ENCODE measurements at regions not wholly inside any gene's neighbourhood (a gene's known extent, or its start where the extent isn't known, plus 50 kb on each side); places are given as distances from the start of the nearest gene placed in this dataset.

DNA sequence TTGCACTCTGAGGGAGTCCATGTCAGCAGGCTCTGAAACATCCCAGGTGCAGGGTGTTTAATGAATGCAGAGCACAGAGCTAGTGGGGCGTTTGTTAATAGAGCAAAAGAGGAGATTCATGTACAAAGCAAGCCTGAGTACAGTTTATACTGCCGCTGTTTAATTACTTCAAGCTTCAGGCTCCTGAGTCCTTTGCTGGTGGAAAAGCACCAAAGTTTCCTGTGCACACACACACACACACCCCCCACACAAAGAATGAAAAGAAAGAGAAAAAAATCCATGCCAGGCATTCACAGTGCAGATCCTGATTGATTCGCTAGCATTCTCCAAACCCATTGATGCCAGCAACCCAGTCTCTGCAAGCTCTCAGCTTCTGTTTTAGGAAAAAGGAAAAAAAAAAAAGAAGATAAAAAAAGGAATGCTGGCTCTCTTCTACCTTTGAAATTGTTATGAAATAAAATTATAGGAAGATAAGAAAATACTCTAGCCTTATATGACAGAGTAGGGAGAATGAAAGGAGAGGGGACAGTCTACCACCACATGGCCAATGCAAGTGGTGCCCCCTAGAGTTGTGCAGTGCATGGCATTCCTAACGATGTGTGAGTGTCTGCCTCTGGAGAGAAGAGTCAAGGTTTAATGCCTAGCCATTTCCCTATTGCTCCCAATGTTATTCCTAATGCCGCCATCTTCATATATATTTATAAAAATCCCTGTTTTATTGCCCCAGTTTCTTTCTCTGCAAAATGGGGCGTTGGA, 216.5 kb downstream of the TMEM114 start:
- BruUV-seq (replicated peaks) = no TSS peak
- Mint-ChIP-seq H3K4me1 (ENCODE audit: low read depth, unreplicated experiment) (no peaks in the 10 kb centered on the region), H3K9me3 (ENCODE audit: unreplicated experiment) (peaks cover 8% of the 10 kb centered on the region), H3K36me3 (ENCODE audit: insufficient read depth, unreplicated experiment) (no peaks in the 10 kb centered on the region), H3K27me3 (ENCODE audit: insufficient read depth, unreplicated experiment) (no peaks in the 10 kb centered on the region), H3K27ac (ENCODE audit: unreplicated experiment) (no peak overlapping the region), H3K4me3 (ENCODE audit: unreplicated experiment) (no peak overlapping the region)
- TF ChIP-seq, protein P1, sequence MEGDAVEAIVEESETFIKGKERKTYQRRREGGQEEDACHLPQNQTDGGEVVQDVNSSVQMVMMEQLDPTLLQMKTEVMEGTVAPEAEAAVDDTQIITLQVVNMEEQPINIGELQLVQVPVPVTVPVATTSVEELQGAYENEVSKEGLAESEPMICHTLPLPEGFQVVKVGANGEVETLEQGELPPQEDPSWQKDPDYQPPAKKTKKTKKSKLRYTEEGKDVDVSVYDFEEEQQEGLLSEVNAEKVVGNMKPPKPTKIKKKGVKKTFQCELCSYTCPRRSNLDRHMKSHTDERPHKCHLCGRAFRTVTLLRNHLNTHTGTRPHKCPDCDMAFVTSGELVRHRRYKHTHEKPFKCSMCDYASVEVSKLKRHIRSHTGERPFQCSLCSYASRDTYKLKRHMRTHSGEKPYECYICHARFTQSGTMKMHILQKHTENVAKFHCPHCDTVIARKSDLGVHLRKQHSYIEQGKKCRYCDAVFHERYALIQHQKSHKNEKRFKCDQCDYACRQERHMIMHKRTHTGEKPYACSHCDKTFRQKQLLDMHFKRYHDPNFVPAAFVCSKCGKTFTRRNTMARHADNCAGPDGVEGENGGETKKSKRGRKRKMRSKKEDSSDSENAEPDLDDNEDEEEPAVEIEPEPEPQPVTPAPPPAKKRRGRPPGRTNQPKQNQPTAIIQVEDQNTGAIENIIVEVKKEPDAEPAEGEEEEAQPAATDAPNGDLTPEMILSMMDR (IDR thresholded peaks at IDR 0.05; ENCODE audit: insufficient read depth in 1 of 2, low read depth in 1 of 2, low read length in 1 of 2, severe bottlenecking in 1 of 2, unreplicated experiment in 1 of 2) = no peak
- ChIA-PET POLR2A (no interaction called here), CTCF (interaction anchor here (0.6 kb wide), 1 partner anchor 91 kb away, joined by 3 read pairs; no protein-coding TSS in a partner anchor)
- intact Hi-C loops (cut with micrococcal nuclease; ENCODE audit: unreplicated experiment) = no loop called here
- H3K4me1 ChIP-seq = no peaks in the 10 kb centered on the region
- no peaks in the 10 kb centered on the region for H3K9me3 ChIP-seq
- DNase-seq = no peak
- no peak overlapping the region for H3K4me3 ChIP-seq (ENCODE audit: low read depth, low read length)
- H3K27me3 ChIP-seq (replicated peaks; ENCODE audit: control insufficient read depth, insufficient read depth, low read length) = no peaks in the 10 kb centered on the region
- H3K36me3 ChIP-seq (ENCODE audit: control insufficient read depth, insufficient read depth, low read length) = no peaks in the 10 kb centered on the region

DNA sequence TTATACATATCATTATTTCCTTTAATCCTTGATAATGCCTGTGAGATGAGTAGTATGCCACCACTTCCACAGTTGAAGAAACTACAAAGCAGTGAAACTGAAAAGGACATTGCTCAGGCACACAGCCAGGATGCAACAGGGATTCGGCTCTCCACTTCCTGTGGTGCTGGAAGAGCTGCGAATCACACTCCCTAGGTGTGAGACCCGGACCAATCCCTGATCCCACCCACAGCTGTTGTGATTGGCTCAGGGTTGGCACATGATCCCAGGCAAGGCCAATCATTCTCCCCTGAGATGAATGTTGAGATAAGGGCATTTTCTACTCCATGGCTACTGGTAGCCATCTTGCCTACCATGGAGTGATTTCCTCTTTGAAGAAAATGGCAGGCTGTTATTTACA, 218.2 kb downstream of the TMEM114 start:
- Mint-ChIP-seq H3K27me3 (ENCODE audit: insufficient read depth, unreplicated experiment) (no peaks in the 10 kb centered on the region), H3K36me3 (ENCODE audit: insufficient read depth, unreplicated experiment) (no peaks in the 10 kb centered on the region), H3K4me1 (ENCODE audit: low read depth, unreplicated experiment) (no peaks in the 10 kb centered on the region), H3K4me3 (ENCODE audit: unreplicated experiment) (no peak overlapping the region), H3K9me3 (ENCODE audit: unreplicated experiment) (peaks cover 8% of the 10 kb centered on the region), H3K27ac (ENCODE audit: unreplicated experiment) (no peak overlapping the region)
- Histone ChIP-seq H3K36me3 (ENCODE audit: control insufficient read depth, insufficient read depth, low read length) (no peaks in the 10 kb centered on the region), H3K27me3 (replicated peaks; ENCODE audit: control insufficient read depth, insufficient read depth, low read length) (no peaks in the 10 kb centered on the region), H3K9me3 (no peaks in the 10 kb centered on the region), H3K4me1 (no peaks in the 10 kb centered on the region), H3K4me3 (ENCODE audit: low read depth, low read length) (no peak overlapping the region)
- BruUV-seq (replicated peaks) = no TSS peak
- CTCF ChIA-PET = no interaction called here
- DNase-seq = no peak
- POLR2A ChIA-PET = no interaction called here
- intact Hi-C loops (cut with micrococcal nuclease; ENCODE audit: unreplicated experiment) = no loop called here
- TF ChIP-seq, protein P1 (IDR thresholded peaks at IDR 0.05; ENCODE audit: insufficient read depth in 1 of 2, low read depth in 1 of 2, low read length in 1 of 2, severe bottlenecking in 1 of 2, unreplicated experiment in 1 of 2) = no peak

DNA sequence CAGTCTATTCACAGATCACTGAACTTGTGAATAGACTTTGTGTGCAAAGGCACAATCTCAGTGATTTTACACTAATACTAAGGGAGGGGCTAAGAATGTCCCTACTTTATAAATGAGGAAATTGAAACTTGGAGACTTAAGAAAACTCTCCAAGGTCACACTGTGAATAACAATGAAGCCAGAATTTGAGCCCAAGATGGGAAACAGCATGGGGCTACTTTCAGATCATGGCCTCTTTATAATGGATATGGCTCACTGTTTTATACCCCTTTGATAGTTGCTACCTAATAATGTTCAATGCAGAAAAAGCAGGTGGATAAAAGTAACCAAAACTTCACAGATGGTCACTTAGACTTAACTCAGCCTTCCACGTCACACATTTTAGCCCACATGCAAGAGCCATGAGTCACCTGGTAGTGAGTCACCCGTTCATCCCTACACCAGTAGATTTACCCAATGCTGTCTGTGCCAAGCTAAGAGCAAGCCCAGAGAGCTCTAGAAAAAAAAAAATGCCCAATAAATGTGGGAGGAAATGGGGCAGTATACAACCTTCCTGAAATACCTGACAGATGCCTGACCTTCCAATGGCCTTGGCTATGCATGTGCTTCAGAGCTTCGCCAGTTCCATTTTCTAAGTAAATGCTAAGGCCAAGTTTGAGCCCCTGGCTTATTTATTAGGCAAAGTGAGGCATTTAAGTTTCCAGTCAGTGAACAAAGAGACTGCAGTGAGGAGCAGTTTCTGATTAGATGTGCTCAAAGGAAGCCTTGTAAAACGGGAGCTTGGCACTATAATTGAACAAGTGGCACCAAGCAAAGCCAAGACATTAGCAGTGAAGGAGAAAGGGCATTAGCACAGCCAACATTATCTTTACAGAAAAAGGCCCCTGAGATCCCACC, 219.7 kb downstream of the TMEM114 start:
- H3K27me3 ChIP-seq (replicated peaks; ENCODE audit: control insufficient read depth, insufficient read depth, low read length) = no peaks in the 10 kb centered on the region
- H3K9me3 ChIP-seq = no peaks in the 10 kb centered on the region
- CTCF ChIA-PET = no interaction called here
- Mint-ChIP-seq H3K27ac (ENCODE audit: unreplicated experiment) (no peak overlapping the region), H3K4me3 (ENCODE audit: unreplicated experiment) (no peak overlapping the region), H3K9me3 (ENCODE audit: unreplicated experiment) (peaks cover 8% of the 10 kb centered on the region), H3K27me3 (ENCODE audit: insufficient read depth, unreplicated experiment) (no peaks in the 10 kb centered on the region), H3K36me3 (ENCODE audit: insufficient read depth, unreplicated experiment) (no peaks in the 10 kb centered on the region), H3K4me1 (ENCODE audit: low read depth, unreplicated experiment) (no peaks in the 10 kb centered on the region)
- BruUV-seq (replicated peaks) = no TSS peak
- DNase-seq = no peak
- intact Hi-C loops (cut with micrococcal nuclease; ENCODE audit: unreplicated experiment) = no loop called here
- H3K4me1 ChIP-seq = no peaks in the 10 kb centered on the region
- POLR2A ChIA-PET = no interaction called here
- no peaks in the 10 kb centered on the region for H3K36me3 ChIP-seq (ENCODE audit: control insufficient read depth, insufficient read depth, low read length)
- H3K4me3 ChIP-seq (ENCODE audit: low read depth, low read length) = no peak overlapping the region
- TF ChIP-seq, protein P1 (IDR thresholded peaks at IDR 0.05; ENCODE audit: insufficient read depth in 1 of 2, low read depth in 1 of 2, low read length in 1 of 2, severe bottlenecking in 1 of 2, unreplicated experiment in 1 of 2) = no peak

Data from Caco-2 (cell line).